ENCODE measurements at regions not wholly inside any gene's neighbourhood (a gene's known extent, or its start where the extent isn't known, plus 50 kb on each side); places are given as distances from the start of the nearest gene placed in this dataset.

- Histone ChIP-seq H3K9ac (ENCODE audit: low read length) (no peak overlapping the region), H2BK5ac (ENCODE audit: low read length) (no peak overlapping the region), H3K79me1 (ENCODE audit: low read length) (no peaks in the 10 kb centered on the region), H3K36me3 (ENCODE audit: control insufficient read depth, insufficient read depth, low read length) (no peaks in the 10 kb centered on the region), H4K8ac (ENCODE audit: low read depth, low read length) (no peak overlapping the region), H3K4me1 (ENCODE audit: control insufficient read depth, low read depth, low read length) (no peaks in the 10 kb centered on the region), H3K18ac (ENCODE audit: low read length) (no peak overlapping the region), H3K4ac (ENCODE audit: low read depth, low read length) (no peak overlapping the region), H3K23ac (ENCODE audit: low read length) (no peak overlapping the region), H4K5ac (ENCODE audit: low read length) (no peak overlapping the region), H2AK5ac (ENCODE audit: low read length) (no peak overlapping the region), H2BK120ac (ENCODE audit: low read depth, low read length) (no peak overlapping the region), H3K4me2 (ENCODE audit: low read length) (no peak overlapping the region), H3K27me3 (ENCODE audit: insufficient read depth, low read length, poor library complexity) (no peaks in the 10 kb centered on the region), H2BK15ac (replicated peaks; ENCODE audit: low read depth) (no peak overlapping the region), H3K79me2 (ENCODE audit: control insufficient read depth, insufficient read depth, low read length) (no peaks in the 10 kb centered on the region), H3K56ac (ENCODE audit: low read length) (no peak overlapping the region), H3K27ac (ENCODE audit: low read depth, low read length) (no peak overlapping the region), H3K4me3 (ENCODE audit: low read length) (no peak overlapping the region)
- peak; percentile 69 for DNase-seq
- no CpG with 5 or more reads among the region's 4 CpGs for WGBS (ENCODE audit: extremely low coverage, insufficient coverage, low lambda C conversion rate)
These were observed 73.5 kb upstream of the PCDH17 start for GRCh38 chr13:57558051-57558467.

- Histone ChIP-seq H3K27ac (ENCODE audit: low read depth, low read length) (no peak overlapping the region), H2AK5ac (ENCODE audit: low read length) (no peak overlapping the region), H3K27me3 (ENCODE audit: insufficient read depth, low read length, poor library complexity) (no peaks in the 10 kb centered on the region), H3K79me2 (ENCODE audit: control insufficient read depth, insufficient read depth, low read length) (no peaks in the 10 kb centered on the region), H3K4ac (ENCODE audit: low read depth, low read length) (no peak overlapping the region), H2BK15ac (replicated peaks; ENCODE audit: low read depth) (no peak overlapping the region), H3K4me1 (ENCODE audit: control insufficient read depth, low read depth, low read length) (no peaks in the 10 kb centered on the region), H3K56ac (ENCODE audit: low read length) (no peak overlapping the region), H3K18ac (ENCODE audit: low read length) (no peak overlapping the region), H4K8ac (ENCODE audit: low read depth, low read length) (no peak overlapping the region), H2BK5ac (ENCODE audit: low read length) (no peak overlapping the region), H4K5ac (ENCODE audit: low read length) (no peak overlapping the region), H3K36me3 (ENCODE audit: control insufficient read depth, insufficient read depth, low read length) (no peaks in the 10 kb centered on the region), H2BK120ac (ENCODE audit: low read depth, low read length) (no peak overlapping the region), H3K23ac (ENCODE audit: low read length) (no peak overlapping the region), H3K79me1 (ENCODE audit: low read length) (no peaks in the 10 kb centered on the region), H3K4me3 (ENCODE audit: low read length) (no peak overlapping the region), H3K4me2 (ENCODE audit: low read length) (no peak overlapping the region), H3K9ac (ENCODE audit: low read length) (no peak overlapping the region)
- DNase-seq = no peak
- no CpG with 5 or more reads among the region's 2 CpGs for WGBS (ENCODE audit: extremely low coverage, insufficient coverage, low lambda C conversion rate)
These were observed 62.7 kb upstream of the PCDH17 start for GRCh38 chr13:57568865-57569264.

GRCh38 chr13:57569986-57570385, 61.6 kb upstream of the PCDH17 start:
- Histone ChIP-seq H2AK5ac (ENCODE audit: low read length) (no peak overlapping the region), H4K5ac (ENCODE audit: low read length) (no peak overlapping the region), H3K4ac (ENCODE audit: low read depth, low read length) (no peak overlapping the region), H3K9ac (ENCODE audit: low read length) (no peak overlapping the region), H3K4me2 (ENCODE audit: low read length) (no peak overlapping the region), H3K18ac (ENCODE audit: low read length) (no peak overlapping the region), H3K79me1 (ENCODE audit: low read length) (no peaks in the 10 kb centered on the region), H3K23ac (ENCODE audit: low read length) (no peak overlapping the region), H3K4me1 (ENCODE audit: control insufficient read depth, low read depth, low read length) (no peaks in the 10 kb centered on the region), H2BK120ac (ENCODE audit: low read depth, low read length) (no peak overlapping the region), H3K27me3 (ENCODE audit: insufficient read depth, low read length, poor library complexity) (no peaks in the 10 kb centered on the region), H3K4me3 (ENCODE audit: low read length) (no peak overlapping the region), H2BK5ac (ENCODE audit: low read length) (no peak overlapping the region), H4K8ac (ENCODE audit: low read depth, low read length) (no peak overlapping the region), H2BK15ac (replicated peaks; ENCODE audit: low read depth) (no peak overlapping the region), H3K36me3 (ENCODE audit: control insufficient read depth, insufficient read depth, low read length) (no peaks in the 10 kb centered on the region), H3K27ac (ENCODE audit: low read depth, low read length) (no peak overlapping the region), H3K79me2 (ENCODE audit: control insufficient read depth, insufficient read depth, low read length) (no peaks in the 10 kb centered on the region), H3K56ac (ENCODE audit: low read length) (no peak overlapping the region)
- WGBS (ENCODE audit: extremely low coverage, insufficient coverage, low lambda C conversion rate) = no CpG with 5 or more reads among the region's 1 CpG
- no peak for DNase-seq
